Stimulated activated CD4-positive, alpha-beta T cell treated with anti-CD3 and anti-CD28 coated beads, Interleukin-4, amount 100 ng/mL, for 24 hours (primary cell): ENCODE measurements at regions not wholly inside any gene's neighbourhood (a gene's known extent, or its start where the extent isn't known, plus 50 kb on each side); places are given as distances from the start of the nearest gene placed in this dataset.
"Not testable (repeated sequence)": the region's sequence is repeated elsewhere in the genome, so short reads cannot be mapped to it uniquely, and the experiment has no call there.

Experiments
- DNase-seq: peaks from one replicate; pipeline ENCODE4 v3.0.0-alpha.2; 2020

- DNase-seq, result peak; percentile 14
Observed at GRCh38 chr20:43404878-43405277, 52.8 kb upstream of the SRSF6 start.

GRCh38 chr20:43400882-43401281, 56.8 kb upstream of the SRSF6 start:
- not testable (repeated sequence) for DNase-seq

GRCh38 chr20:43398676-43399324, 58.9 kb upstream of the SRSF6 start:
- no peak for DNase-seq

GRCh38 chr20:43397147-43397546, 60.5 kb upstream of the SRSF6 start:
- no peak for DNase-seq

GRCh38 chr20:43393052-43393451, 64.6 kb upstream of the SRSF6 start:
- no peak for DNase-seq

- DNase-seq, result no peak
Observed at GRCh38 chr20:43392561-43392960, 65.1 kb upstream of the SRSF6 start.

- no peak for DNase-seq
Observed at GRCh38 chr20:43389839-43390626, 67.7 kb upstream of the SRSF6 start.

GRCh38 chr20:43389211-43389610, 68.5 kb upstream of the SRSF6 start:
- DNase-seq, result no peak

- no peak for DNase-seq
Observed at GRCh38 chr20:43388268-43389002, 69.3 kb upstream of the SRSF6 start.

GRCh38 chr20:43387737-43388136, 70.0 kb upstream of the SRSF6 start:
- no peak for DNase-seq

GRCh38 chr20:43386878-43387277, 70.8 kb upstream of the SRSF6 start:
- DNase-seq, result no peak

GRCh38 chr20:43385914-43386313, 71.8 kb upstream of the SRSF6 start:
- DNase-seq, result no peak

- no peak for DNase-seq
Observed at GRCh38 chr20:43384101-43384940, 73.4 kb upstream of the SRSF6 start.

GRCh38 chr20:43383026-43383795, 74.5 kb upstream of the SRSF6 start:
- DNase-seq, result no peak

- DNase-seq, result not testable (repeated sequence)
Observed at GRCh38 chr20:43382135-43382534, 75.6 kb upstream of the SRSF6 start.

GRCh38 chr20:43381533-43381932, 76.2 kb upstream of the SRSF6 start:
- peak; percentile 7 for DNase-seq

GRCh38 chr20:43379239-43379917, 78.3 kb upstream of the SRSF6 start:
- no peak for DNase-seq

- DNase-seq, result no peak
Observed at GRCh38 chr20:43376831-43377230, 80.9 kb upstream of the SRSF6 start.

GRCh38 chr20:43375591-43375990, 82.1 kb upstream of the SRSF6 start:
- DNase-seq, result no peak

GRCh38 chr20:43372051-43372450, 85.6 kb upstream of the SRSF6 start:
- DNase-seq, result no peak

- DNase-seq, result no peak
Observed at GRCh38 chr20:43365691-43366090, 92.0 kb upstream of the SRSF6 start.
